ENCODE measurements at regions not wholly inside any gene's neighbourhood (a gene's known extent, or its start where the extent isn't known, plus 50 kb on each side); places are given as distances from the start of the nearest gene placed in this dataset.

DNA sequence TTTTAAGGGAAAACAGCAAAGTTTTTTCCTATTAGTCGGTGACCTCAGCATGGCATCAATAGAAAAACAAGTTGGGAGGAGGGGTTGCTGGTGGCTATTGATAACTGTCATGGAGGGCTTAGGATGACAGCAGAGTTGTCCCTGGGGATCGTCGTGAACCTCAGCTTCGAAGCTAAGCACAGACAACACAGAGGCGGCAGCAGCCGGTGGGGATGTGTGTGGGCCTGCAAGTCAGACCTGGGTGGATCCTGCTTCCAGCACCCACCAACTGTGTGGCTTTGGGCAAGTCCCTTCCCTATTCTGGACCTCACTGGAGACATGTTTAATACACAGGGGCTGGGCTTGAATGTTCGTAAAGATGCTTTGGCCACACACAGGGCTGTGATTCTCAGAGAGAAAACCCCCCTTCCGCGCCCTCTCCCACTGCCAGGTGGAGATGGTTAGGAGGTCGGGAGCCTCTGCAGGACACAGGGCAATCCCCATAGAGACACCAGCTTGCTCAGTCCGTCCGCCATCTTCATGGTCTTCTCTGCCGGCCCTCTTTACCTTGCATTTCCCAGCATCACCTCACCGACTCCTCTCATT, 83.1 kb upstream of the TOX2 start:
- CTCF ChIA-PET, result no interaction called here

More for the DNA sequence above, 83.1 kb upstream of the TOX2 start:
- DNase-seq, result no peak
- POLR2A ChIA-PET (ENCODE audit: unreplicated experiment), result no interaction called here
- no peak overlapping the region for H2AK5ac ChIP-seq (ENCODE audit: low read depth, low read length)
- H3K4me1 ChIP-seq (ENCODE audit: control insufficient read depth, insufficient read depth, low read length), result no peaks in the 10 kb centered on the region
- whole genome bisulfite sequencing, 2 experiments (ENCODE audit: extremely low coverage in 2 of 2, insufficient read length in 1 of 2), result 83% methylated on average over 5 of the region's 14 CpGs; no CpG with 5 or more reads in 1 of the 2 experiments
- H3K14ac ChIP-seq (replicated peaks; ENCODE audit: low read depth, low read length), result no peak overlapping the region
- H2BK120ac ChIP-seq (ENCODE audit: low read depth, low read length), result no peak overlapping the region
- no peaks in the 10 kb centered on the region for H3K9me1 ChIP-seq (ENCODE audit: insufficient read depth, low read length)
- no peak for ATAC-seq (ENCODE audit: low read depth)
- H2BK5ac ChIP-seq (ENCODE audit: low read depth, low read length, poor library complexity, severe bottlenecking), result no peak overlapping the region
- no peak overlapping the region for H3K18ac ChIP-seq (ENCODE audit: low read depth, low read length)
- H2BK20ac ChIP-seq (ENCODE audit: low read depth, low read length), result no peak overlapping the region
- H4K5ac ChIP-seq (ENCODE audit: low read depth, low read length), result no peak overlapping the region
- H3K4me3 ChIP-seq (ENCODE audit: insufficient read depth, low read depth, low read length), result no peak overlapping the region
- no peak overlapping the region for H2BK15ac ChIP-seq (ENCODE audit: low read depth, low read length)
- no peaks in the 10 kb centered on the region for H3K79me1 ChIP-seq (ENCODE audit: low read depth in 1 of 2, low read length in 2 of 2)
- no peak overlapping the region for H3K9ac ChIP-seq (ENCODE audit: low read depth, low read length)
- H2AK9ac ChIP-seq (replicated peaks; ENCODE audit: low read depth, low read length, poor library complexity), result no peak overlapping the region
- no peak overlapping the region for H4K91ac ChIP-seq (ENCODE audit: insufficient read depth, low read depth, low read length)
- H3K56ac ChIP-seq (ENCODE audit: extremely low read depth, insufficient read depth, low read length), result no peak overlapping the region
- no TSS peak for BruUV-seq (replicated peaks)
- no peak overlapping the region for H3K4me2 ChIP-seq (ENCODE audit: low read depth, low read length)
- H4K8ac ChIP-seq (ENCODE audit: low read depth in 2 of 2, low read length in 2 of 2), result no peak overlapping the region
- H3K27me3 ChIP-seq (ENCODE audit: control insufficient read depth, insufficient read depth, low read length), result peaks cover 35% of the 10 kb centered on the region
- no peak overlapping the region for H2AFZ ChIP-seq (replicated peaks; ENCODE audit: low read length, poor library complexity)
- no peak for TF ChIP-seq POLR2A (IDR thresholded peaks at IDR 0.05; ENCODE audit: low read depth, low read length)
- TF ChIP-seq NFE2L2 (IDR thresholded peaks at IDR 0.05; ENCODE audit: low read depth, low read length), result no peak
- TF ChIP-seq, protein P1, sequence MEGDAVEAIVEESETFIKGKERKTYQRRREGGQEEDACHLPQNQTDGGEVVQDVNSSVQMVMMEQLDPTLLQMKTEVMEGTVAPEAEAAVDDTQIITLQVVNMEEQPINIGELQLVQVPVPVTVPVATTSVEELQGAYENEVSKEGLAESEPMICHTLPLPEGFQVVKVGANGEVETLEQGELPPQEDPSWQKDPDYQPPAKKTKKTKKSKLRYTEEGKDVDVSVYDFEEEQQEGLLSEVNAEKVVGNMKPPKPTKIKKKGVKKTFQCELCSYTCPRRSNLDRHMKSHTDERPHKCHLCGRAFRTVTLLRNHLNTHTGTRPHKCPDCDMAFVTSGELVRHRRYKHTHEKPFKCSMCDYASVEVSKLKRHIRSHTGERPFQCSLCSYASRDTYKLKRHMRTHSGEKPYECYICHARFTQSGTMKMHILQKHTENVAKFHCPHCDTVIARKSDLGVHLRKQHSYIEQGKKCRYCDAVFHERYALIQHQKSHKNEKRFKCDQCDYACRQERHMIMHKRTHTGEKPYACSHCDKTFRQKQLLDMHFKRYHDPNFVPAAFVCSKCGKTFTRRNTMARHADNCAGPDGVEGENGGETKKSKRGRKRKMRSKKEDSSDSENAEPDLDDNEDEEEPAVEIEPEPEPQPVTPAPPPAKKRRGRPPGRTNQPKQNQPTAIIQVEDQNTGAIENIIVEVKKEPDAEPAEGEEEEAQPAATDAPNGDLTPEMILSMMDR (conservative IDR thresholded peaks at IDR 0.05; ENCODE audit: low read depth, low read length), result no peak
- TF ChIP-seq, protein P2, sequence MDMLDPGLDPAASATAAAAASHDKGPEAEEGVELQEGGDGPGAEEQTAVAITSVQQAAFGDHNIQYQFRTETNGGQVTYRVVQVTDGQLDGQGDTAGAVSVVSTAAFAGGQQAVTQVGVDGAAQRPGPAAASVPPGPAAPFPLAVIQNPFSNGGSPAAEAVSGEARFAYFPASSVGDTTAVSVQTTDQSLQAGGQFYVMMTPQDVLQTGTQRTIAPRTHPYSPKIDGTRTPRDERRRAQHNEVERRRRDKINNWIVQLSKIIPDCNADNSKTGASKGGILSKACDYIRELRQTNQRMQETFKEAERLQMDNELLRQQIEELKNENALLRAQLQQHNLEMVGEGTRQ (IDR thresholded peaks at IDR 0.05; ENCODE audit: low read depth, low read length), result no peak
- no peak for TF ChIP-seq BHLHE40 (IDR thresholded peaks at IDR 0.05; ENCODE audit: low read depth, low read length)
- no peak for TF ChIP-seq SMC3 (IDR thresholded peaks at IDR 0.05; ENCODE audit: low read depth, low read length)
- no peak for TF ChIP-seq MXI1 (IDR thresholded peaks at IDR 0.05; ENCODE audit: borderline replicate concordance, low read depth, low read length)
- TF ChIP-seq MAZ (IDR thresholded peaks at IDR 0.05; ENCODE audit: borderline replicate concordance, low read depth, low read length), result no peak
- TF ChIP-seq, protein P3, sequence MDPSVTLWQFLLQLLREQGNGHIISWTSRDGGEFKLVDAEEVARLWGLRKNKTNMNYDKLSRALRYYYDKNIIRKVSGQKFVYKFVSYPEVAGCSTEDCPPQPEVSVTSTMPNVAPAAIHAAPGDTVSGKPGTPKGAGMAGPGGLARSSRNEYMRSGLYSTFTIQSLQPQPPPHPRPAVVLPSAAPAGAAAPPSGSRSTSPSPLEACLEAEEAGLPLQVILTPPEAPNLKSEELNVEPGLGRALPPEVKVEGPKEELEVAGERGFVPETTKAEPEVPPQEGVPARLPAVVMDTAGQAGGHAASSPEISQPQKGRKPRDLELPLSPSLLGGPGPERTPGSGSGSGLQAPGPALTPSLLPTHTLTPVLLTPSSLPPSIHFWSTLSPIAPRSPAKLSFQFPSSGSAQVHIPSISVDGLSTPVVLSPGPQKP (IDR thresholded peaks at IDR 0.05; ENCODE audit: borderline replicate concordance, low read depth, low read length), result no peak
- TF ChIP-seq MAFK (IDR thresholded peaks at IDR 0.05; ENCODE audit: low read depth, low read length), result no peak
- TF ChIP-seq RCOR1 (IDR thresholded peaks at IDR 0.05; ENCODE audit: insufficient replicate concordance, low read length), result no peak
- H3K36me3 ChIP-seq (ENCODE audit: control insufficient read depth, insufficient read depth, low read length), result no peaks in the 10 kb centered on the region
- dilution Hi-C loops (cut with HindIII; ENCODE audit: low sequenced_read_pairs, unreplicated experiment), result no loop called here
- no peak overlapping the region for H3K23ac ChIP-seq (ENCODE audit: low read depth, low read length)
- intact Hi-C loops (cut with micrococcal nuclease), result no loop called here
- in situ Hi-C loops (cut with MboI; ENCODE audit: low sequenced_read_pairs), result no loop called here
- no peaks in the 10 kb centered on the region for H4K20me1 ChIP-seq (ENCODE audit: insufficient read depth, low read length)
- no peak overlapping the region for H3K4ac ChIP-seq (ENCODE audit: low read depth, low read length)
- H3K27ac ChIP-seq (ENCODE audit: insufficient read depth, low read length), result no peak overlapping the region
- peaks cover 12% of the 10 kb centered on the region for H3K9me3 ChIP-seq (ENCODE audit: control insufficient read depth, insufficient read depth, low read length)
